CD4-positive, CD25-positive, alpha-beta regulatory T cell (primary cell): ENCODE measurements at regions not wholly inside any gene's neighbourhood (a gene's known extent, or its start where the extent isn't known, plus 50 kb on each side); places are given as distances from the start of the nearest gene placed in this dataset.

Source experiments
- ATAC-seq, 2 donors: fragments of 150-1000 bp; cut with Tn5 transposase; one replicate each; pipeline ENCODE4 v1.10.0; 2021; ENCODE audit warnings: low read depth in 2 of 2, moderate number of reproducible peaks in 2 of 2, moderate library complexity in 1 of 2
- DNase-seq, 3 donors: peaks; one replicate each; pipeline versions ENCODE4 v3.0.0 to v3.0.0-alpha.2; 2012 to 2022; ENCODE audit warnings: mixed read lengths in 1 of 3
- H3K27ac ChIP-seq: one replicate; pipeline ENCODE4 v1.7.0; 2013; ENCODE audit warnings: mild to moderate bottlenecking, low read length; ENCODE audit not compliant: insufficient read depth, poor library complexity, severe bottlenecking
- H3K27me3 ChIP-seq: one replicate; pipeline ENCODE4 v1.7.0; 2013; ENCODE audit warnings: low read length; ENCODE audit not compliant: control insufficient read depth, insufficient read depth
- H3K36me3 ChIP-seq: one replicate; pipeline ENCODE4 v1.7.0; 2013; ENCODE audit warnings: mild to moderate bottlenecking, low read length, moderate library complexity; ENCODE audit not compliant: control insufficient read depth, insufficient read depth
- H3K4me1 ChIP-seq: 2 replicates; pipeline ENCODE4 v1.7.0; 2013; ENCODE audit warnings: mild to moderate bottlenecking, low read length; ENCODE audit not compliant: insufficient read depth, control insufficient read depth, poor library complexity, severe bottlenecking
- H3K4me3 ChIP-seq: one replicate; pipeline ENCODE4 v1.7.0; 2013; ENCODE audit warnings: low read depth, mild to moderate bottlenecking, low read length, moderate library complexity
- H3K9me3 ChIP-seq, 2 experiments: 1 replicate in 1 of 2; 2 replicates in 1 of 2; pipeline ENCODE4 v1.7.0; 2013; ENCODE audit warnings: low read length in 2 of 2, mild to moderate bottlenecking in 1 of 2, moderate library complexity in 1 of 2; ENCODE audit not compliant: control insufficient read depth in 2 of 2
- H3K27ac Mint-ChIP-seq, 3 donors: one replicate each; pipeline ENCODE4 v1.8.0; 2020 to 2022; ENCODE audit warnings: mild to moderate bottlenecking in 3 of 3, mixed read lengths in 3 of 3, moderate library complexity in 2 of 3
- H3K27me3 Mint-ChIP-seq: one replicate; pipeline ENCODE4 v1.8.0; 2022; ENCODE audit warnings: mild to moderate bottlenecking, mixed read lengths
- H3K36me3 Mint-ChIP-seq: one replicate; pipeline ENCODE4 v1.8.0; 2020; ENCODE audit warnings: mixed read lengths
- H3K4me1 Mint-ChIP-seq, 4 donors: one replicate each; pipeline ENCODE4 v1.8.0; 2020 to 2022; ENCODE audit warnings: mixed read lengths in 4 of 4, mild to moderate bottlenecking in 1 of 4
- H3K4me3 Mint-ChIP-seq, 4 donors: one replicate each; pipeline ENCODE4 v1.8.0; 2020 to 2022; ENCODE audit warnings: mild to moderate bottlenecking in 4 of 4, mixed read lengths in 4 of 4, moderate library complexity in 3 of 4
- H3K9me3 Mint-ChIP-seq, 7 donors: one replicate each; pipeline ENCODE4 v1.8.0; 2020 to 2022; ENCODE audit warnings: mixed read lengths in 7 of 7, mild to moderate bottlenecking in 3 of 7, moderate library complexity in 2 of 7

- no peaks in the 10 kb centered on the region for H3K4me1 Mint-ChIP-seq
- no peaks in the 10 kb centered on the region for H3K36me3 ChIP-seq
- no peak overlapping the region for H3K27ac Mint-ChIP-seq
- H3K4me3 ChIP-seq: no peak overlapping the region
- ATAC-seq (no peak), DNase-seq (no peak)
- H3K36me3 Mint-ChIP-seq: no peaks in the 10 kb centered on the region
- H3K9me3 ChIP-seq: no peaks in the 10 kb centered on the region
- no peaks in the 10 kb centered on the region for H3K4me1 ChIP-seq
- H3K27ac ChIP-seq: no peak overlapping the region
- H3K27me3 Mint-ChIP-seq: no peaks in the 10 kb centered on the region
- H3K4me3 Mint-ChIP-seq: no peak overlapping the region
- H3K27me3 ChIP-seq: no peaks in the 10 kb centered on the region
- peaks cover 2 to 13% (median 4%) of the 10 kb centered on the region in 7 donors for H3K9me3 Mint-ChIP-seq
Observed at GRCh38 chr18:41647914-41648313, 307.1 kb upstream of the PIK3C3 start.

DNA sequence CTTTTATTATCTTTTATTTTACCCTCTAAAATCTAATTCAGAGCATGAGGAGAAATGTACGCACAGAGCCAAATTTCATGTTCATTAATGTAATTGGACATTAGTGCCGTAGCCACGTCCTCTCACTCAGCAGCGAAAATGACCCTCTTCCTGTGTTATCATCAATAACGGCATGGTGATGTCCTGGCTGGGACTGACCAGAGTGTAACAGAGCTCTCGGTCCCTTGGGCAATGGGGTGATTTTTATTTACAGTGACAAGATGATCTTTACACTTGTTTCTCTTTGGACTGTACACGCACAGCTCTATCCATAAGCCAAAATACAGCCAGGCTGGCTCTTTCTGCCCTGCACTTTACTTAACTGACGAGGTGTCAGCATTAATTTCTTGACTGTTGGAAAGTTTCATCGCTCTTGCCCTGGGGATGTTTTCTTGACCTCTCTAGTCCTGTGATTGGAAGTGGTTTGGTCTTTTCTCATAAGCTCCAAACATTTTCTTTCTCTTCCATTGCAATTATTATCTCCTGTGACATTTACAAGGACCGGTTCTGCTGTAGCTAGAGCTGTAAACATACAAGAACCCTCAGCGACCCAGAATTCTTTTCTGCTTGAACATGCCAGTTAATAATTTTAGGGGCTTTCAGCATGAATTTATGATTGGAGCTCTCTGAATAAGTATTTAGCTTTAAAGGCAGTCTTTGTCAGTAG, 308.0 kb upstream of the PIK3C3 start:
- H3K27me3 Mint-ChIP-seq: no peaks in the 10 kb centered on the region
- no peak overlapping the region for H3K4me3 Mint-ChIP-seq

DNA sequence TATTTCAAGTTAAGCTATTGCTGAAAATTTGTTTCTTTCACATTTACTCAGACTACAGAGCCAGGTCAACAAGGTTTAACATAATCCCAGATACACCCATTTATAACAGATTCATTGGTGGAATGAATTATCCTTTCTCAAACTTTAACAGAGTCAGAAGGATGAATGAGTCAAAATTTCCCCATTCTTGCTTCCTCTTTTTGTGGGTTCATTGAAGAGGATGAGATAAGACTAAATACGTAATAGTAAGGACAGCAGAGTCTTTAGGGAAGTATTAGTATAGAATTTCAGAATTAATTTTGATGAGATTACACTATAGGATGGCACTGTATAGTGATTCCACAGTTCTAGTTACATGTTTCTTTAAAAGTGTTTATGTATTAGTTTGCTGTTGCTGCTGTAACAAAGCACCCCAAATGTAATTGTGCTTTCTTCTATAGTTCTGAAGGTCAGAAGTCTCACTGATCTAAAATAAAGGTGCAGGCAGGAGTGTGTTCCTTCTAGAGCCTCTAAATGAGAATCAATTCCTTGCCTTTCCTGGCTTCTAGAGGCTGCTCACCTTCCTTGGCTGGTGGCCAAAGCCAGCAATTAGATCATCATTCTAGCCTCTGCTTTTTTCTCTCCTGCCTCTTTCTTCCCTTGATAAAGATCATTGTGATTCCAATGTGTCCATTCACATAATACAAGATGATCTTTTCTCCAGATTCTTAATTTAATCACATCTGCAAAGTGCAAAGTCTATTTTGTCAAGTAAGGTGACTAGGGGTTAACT, 309.3 kb upstream of the PIK3C3 start:
- H3K9me3 ChIP-seq: no peaks in the 10 kb centered on the region
- no peaks in the 10 kb centered on the region for H3K36me3 ChIP-seq
- no peak overlapping the region for H3K4me3 ChIP-seq
- H3K27me3 ChIP-seq: no peaks in the 10 kb centered on the region
- H3K4me1 Mint-ChIP-seq: no peaks in the 10 kb centered on the region
- no peak overlapping the region for H3K27ac ChIP-seq
- DNase-seq: no peak
- peaks cover 0 to 12% (median 4%) of the 10 kb centered on the region in 7 donors for H3K9me3 Mint-ChIP-seq
- H3K27ac Mint-ChIP-seq: no peak overlapping the region
- no peaks in the 10 kb centered on the region for H3K27me3 Mint-ChIP-seq
- no peaks in the 10 kb centered on the region for H3K36me3 Mint-ChIP-seq
- ATAC-seq: no peak
- H3K4me1 ChIP-seq: no peaks in the 10 kb centered on the region
- H3K4me3 Mint-ChIP-seq: no peak overlapping the region

More for the DNA sequence above, 308.0 kb upstream of the PIK3C3 start:
- Histone ChIP-seq H3K4me3 (no peak overlapping the region), H3K27ac (no peak overlapping the region), H3K4me1 (no peaks in the 10 kb centered on the region), H3K27me3 (no peaks in the 10 kb centered on the region), H3K9me3 (no peaks in the 10 kb centered on the region), H3K36me3 (no peaks in the 10 kb centered on the region)
- Mint-ChIP-seq H3K27ac (no peak overlapping the region), H3K36me3 (no peaks in the 10 kb centered on the region), H3K4me1 (no peaks in the 10 kb centered on the region), H3K9me3 (peaks cover 0 to 13% (median 2%) of the 10 kb centered on the region in 7 donors)
- ATAC-seq (no peak), DNase-seq (no peak)

DNA sequence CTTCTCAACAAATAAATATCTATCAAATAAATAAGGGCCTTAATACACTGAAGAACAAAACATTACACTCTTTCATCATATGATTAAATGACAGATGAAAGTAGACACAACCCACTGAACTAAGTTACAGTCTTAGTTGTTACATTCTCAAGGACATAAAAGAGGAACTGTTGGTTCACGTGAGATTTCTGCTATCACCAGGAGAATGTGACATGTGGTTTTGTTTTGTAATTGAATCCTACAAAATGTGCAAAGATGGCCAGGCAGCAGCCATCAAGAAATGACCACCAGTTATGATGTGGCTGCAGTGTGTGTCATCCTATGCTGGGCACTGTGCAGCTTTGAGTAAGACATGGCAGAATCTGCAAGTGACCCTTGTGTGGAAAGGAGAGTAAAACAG, 310.6 kb upstream of the PIK3C3 start:
- ATAC-seq (no peak), DNase-seq (no peak)
- Histone ChIP-seq H3K4me3 (no peak overlapping the region), H3K36me3 (no peaks in the 10 kb centered on the region), H3K9me3 (no peaks in the 10 kb centered on the region), H3K27me3 (no peaks in the 10 kb centered on the region), H3K27ac (no peak overlapping the region), H3K4me1 (no peaks in the 10 kb centered on the region)
- Mint-ChIP-seq H3K27me3 (no peaks in the 10 kb centered on the region), H3K4me3 (no peak overlapping the region), H3K27ac (no peak overlapping the region), H3K36me3 (no peaks in the 10 kb centered on the region), H3K4me1 (no peaks in the 10 kb centered on the region), H3K9me3 (peaks cover 2 to 12% (median 4%) of the 10 kb centered on the region in 7 donors)

DNA sequence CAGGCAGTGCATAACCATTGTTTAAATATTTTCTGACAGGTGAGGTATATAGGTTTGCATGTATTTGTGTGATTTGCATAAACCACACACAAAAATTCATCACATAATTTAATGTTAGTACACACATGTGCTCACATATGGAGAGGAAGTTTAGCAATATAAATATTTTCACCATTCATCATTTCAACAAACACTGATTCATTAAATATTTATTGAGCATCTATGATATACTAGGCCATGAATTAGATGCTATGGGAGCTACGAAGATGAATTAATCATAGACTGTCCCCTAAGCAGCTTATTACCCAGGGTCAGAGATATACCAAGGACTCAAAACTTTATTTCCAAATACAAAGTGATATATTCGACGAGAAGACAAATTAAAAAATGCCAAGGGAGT, 311.6 kb upstream of the PIK3C3 start:
- Histone ChIP-seq H3K4me3 (no peak overlapping the region), H3K27me3 (no peaks in the 10 kb centered on the region), H3K36me3 (no peaks in the 10 kb centered on the region), H3K4me1 (no peaks in the 10 kb centered on the region), H3K27ac (no peak overlapping the region), H3K9me3 (no peaks in the 10 kb centered on the region)
- Mint-ChIP-seq H3K36me3 (no peaks in the 10 kb centered on the region), H3K4me1 (no peaks in the 10 kb centered on the region), H3K9me3 (peaks cover 2 to 12% (median 4%) of the 10 kb centered on the region in 7 donors), H3K27me3 (no peaks in the 10 kb centered on the region), H3K27ac (no peak overlapping the region), H3K4me3 (no peak overlapping the region)
- no peak for DNase-seq
- no peak for ATAC-seq

DNA sequence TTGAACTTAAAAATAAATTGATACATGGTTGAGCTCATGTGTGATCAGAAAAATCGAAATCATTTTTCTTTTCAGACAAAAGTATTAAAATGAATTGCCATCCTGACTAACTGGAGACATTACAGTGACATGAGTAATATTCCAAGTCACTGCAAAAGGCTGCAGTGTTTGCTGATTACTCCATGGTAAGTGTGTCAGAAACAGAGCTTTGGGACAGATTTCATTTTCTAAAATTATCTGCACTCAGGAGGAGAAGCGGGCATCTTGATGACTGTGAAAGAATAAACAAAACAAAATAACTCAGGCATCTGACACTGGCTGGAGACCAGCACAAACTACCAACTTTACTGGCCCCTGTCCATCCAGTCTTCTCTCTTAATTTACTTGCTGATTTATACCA, 312.3 kb upstream of the PIK3C3 start:
- no peaks in the 10 kb centered on the region for H3K27me3 Mint-ChIP-seq
- H3K27ac Mint-ChIP-seq: no peak overlapping the region
- H3K27ac ChIP-seq: no peak overlapping the region
- peaks cover 2 to 12% (median 4%) of the 10 kb centered on the region in 7 donors for H3K9me3 Mint-ChIP-seq
- H3K4me1 ChIP-seq: no peaks in the 10 kb centered on the region
- H3K27me3 ChIP-seq: no peaks in the 10 kb centered on the region
- no peaks in the 10 kb centered on the region for H3K4me1 Mint-ChIP-seq
- DNase-seq (no peak), ATAC-seq (no peak)
- no peaks in the 10 kb centered on the region for H3K36me3 Mint-ChIP-seq
- no peaks in the 10 kb centered on the region for H3K36me3 ChIP-seq
- H3K4me3 Mint-ChIP-seq: no peak overlapping the region
- no peaks in the 10 kb centered on the region for H3K9me3 ChIP-seq
- H3K4me3 ChIP-seq: no peak overlapping the region

DNA sequence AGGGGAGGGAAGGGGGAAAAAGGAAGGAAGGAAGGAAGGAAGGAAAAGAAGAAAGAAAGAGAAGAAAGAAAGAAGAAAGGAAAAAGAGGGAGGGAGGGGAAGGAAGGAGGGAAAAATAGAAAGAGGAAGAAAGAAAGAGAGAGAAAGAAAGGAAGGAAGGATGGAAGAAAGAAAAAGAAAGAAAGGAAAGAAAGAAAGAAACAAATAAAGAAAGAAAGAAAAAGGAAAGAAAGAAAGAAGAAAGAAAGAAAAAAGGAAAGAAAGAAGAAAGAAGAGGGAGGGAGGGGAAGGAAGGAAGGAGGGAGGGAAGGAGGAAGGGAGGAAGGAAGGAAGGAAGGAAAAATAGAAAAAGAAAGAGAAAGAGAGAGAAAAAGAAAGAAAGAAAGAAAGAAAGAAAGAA, 315.8 kb upstream of the PIK3C3 start:
- no peak for DNase-seq
- Mint-ChIP-seq H3K4me1 (no peaks in the 10 kb centered on the region), H3K36me3 (no peaks in the 10 kb centered on the region), H3K27me3 (no peaks in the 10 kb centered on the region), H3K9me3 (peaks cover 0 to 11% (median 3%) of the 10 kb centered on the region in 7 donors), H3K4me3 (no peak overlapping the region), H3K27ac (no peak overlapping the region)
- no peak overlapping the region for H3K4me3 ChIP-seq
- H3K36me3 ChIP-seq: no peaks in the 10 kb centered on the region
- no peaks in the 10 kb centered on the region for H3K4me1 ChIP-seq
- no peak for ATAC-seq
- no peaks in the 10 kb centered on the region for H3K9me3 ChIP-seq
- no peaks in the 10 kb centered on the region for H3K27me3 ChIP-seq
- H3K27ac ChIP-seq: no peak overlapping the region
